GM12892 (cell line): ENCODE measurements at regions not wholly inside any gene's neighbourhood (a gene's known extent, or its start where the extent isn't known, plus 50 kb on each side); places are given as distances from the start of the nearest gene placed in this dataset.

Experiments used
- DNase-seq: peaks from one replicate; pipeline ENCODE4 v3.0.0; 2011; ENCODE audit not compliant: insufficient read length
- FAIRE-seq: peaks from 2 replicates; lab custom pipeline; 2011; peaks lifted over from hg19 to GRCh38; lab: Jason Lieb, UNC
- POLR2A ChIP-seq: IDR thresholded peaks from 2 replicates; pipeline ENCODE4 v1.6.1; 2011; ENCODE audit warnings: low read depth, low read length, control low read depth
- POLR2AphosphoS5 ChIP-seq: IDR thresholded peaks from 2 replicates; pipeline ENCODE4 v1.6.1; 2011; ENCODE audit warnings: low read depth, low read length, control low read depth
- TAF1 ChIP-seq: IDR thresholded peaks from 2 replicates; pipeline ENCODE4 v1.6.1; 2011; ENCODE audit warnings: low read depth, mild to moderate bottlenecking, control low read depth, low read length, borderline replicate concordance

DNA sequence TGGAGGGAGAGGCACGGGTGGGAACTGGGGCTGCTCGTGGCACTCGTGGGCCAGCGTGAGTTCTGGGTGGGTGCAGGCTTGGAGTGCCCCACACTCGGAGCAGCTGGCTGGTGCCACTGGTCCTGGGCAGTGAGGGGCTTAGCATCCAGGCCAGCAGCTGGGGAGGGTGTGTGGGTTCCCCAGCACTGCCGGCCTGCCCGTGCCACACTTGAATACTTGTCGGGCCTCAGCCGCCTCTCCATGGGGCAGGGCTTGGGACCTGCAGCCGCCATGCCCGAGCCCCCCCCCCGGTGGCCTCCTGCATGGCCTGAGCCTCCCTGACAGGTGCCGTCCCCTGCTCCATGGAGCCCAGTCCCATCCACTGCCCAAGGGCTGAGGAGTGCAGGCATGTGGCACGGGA is 207.2 kb downstream of the CD109 start:
- FAIRE-seq (no peak), DNase-seq (no peak)
- TF ChIP-seq TAF1 (no peak), POLR2A (no peak), POLR2AphosphoS5 (no peak)

GRCh38 chr6:73901986-73902385 is 206.0 kb downstream of the CD109 start:
- FAIRE-seq (no peak), DNase-seq (no peak)
- no peak for TF ChIP-seq POLR2A
- TF ChIP-seq TAF1: no peak
- no peak for TF ChIP-seq POLR2AphosphoS5

- FAIRE-seq: no peak
- no peak for TF ChIP-seq POLR2A
- TF ChIP-seq TAF1: no peak
- no peak for TF ChIP-seq POLR2AphosphoS5
- DNase-seq: no peak
Observed at GRCh38 chr6:73901311-73901710, 205.3 kb downstream of the CD109 start.

GRCh38 chr6:73898599-73898998 is 202.6 kb downstream of the CD109 start:
- DNase-seq (no peak), FAIRE-seq (no peak)
- no peak for TF ChIP-seq POLR2AphosphoS5
- TF ChIP-seq POLR2A: no peak
- TF ChIP-seq TAF1: no peak

GRCh38 chr6:73893696-73894095 is 197.7 kb downstream of the CD109 start:
- FAIRE-seq: no peak
- TF ChIP-seq POLR2A (no peak), TAF1 (no peak), POLR2AphosphoS5 (no peak)
- DNase-seq: no peak

DNA sequence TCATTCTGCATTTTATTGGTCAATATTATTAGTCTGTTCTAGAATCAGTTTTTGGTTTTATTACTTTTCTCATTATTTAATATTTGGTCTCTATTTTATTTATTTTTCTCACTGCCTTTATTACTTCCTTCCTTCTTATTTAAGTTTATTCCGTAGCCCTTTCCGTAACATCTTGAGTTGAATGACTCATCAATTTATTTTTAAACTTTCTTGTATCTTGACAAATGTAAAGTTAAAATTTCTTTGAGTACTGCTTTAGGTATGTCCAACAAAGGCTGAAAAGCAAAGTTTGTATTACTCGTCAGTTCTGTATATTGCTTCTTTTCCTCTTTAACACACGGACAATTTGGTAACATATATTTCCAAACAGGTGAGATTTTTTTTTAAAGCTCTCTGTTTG is 192.0 kb downstream of the CD109 start:
- TF ChIP-seq TAF1 (no peak), POLR2AphosphoS5 (no peak), POLR2A (no peak)
- no peak for DNase-seq
- FAIRE-seq: no peak

DNA sequence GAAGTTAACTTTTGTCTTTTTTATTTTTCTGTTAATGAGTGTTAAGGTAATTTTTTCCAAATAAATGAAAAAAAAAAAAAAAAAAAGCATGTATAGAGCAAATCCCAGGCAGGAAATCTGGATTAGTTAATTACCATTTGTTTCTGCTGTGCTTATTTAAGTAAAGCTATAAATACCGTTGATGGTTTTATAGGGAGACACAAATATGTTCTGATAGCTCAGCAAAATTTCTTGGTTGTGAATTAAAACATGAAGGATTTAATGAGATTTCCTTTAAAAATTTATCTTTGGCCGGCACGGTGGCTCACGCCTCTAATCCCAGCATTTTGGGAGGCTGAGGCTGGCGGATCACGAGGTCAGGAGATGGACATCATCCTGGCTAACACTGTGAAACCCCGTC is 189.4 kb downstream of the CD109 start:
- FAIRE-seq (no peak), DNase-seq (no peak)
- TF ChIP-seq TAF1 (no peak), POLR2A (no peak), POLR2AphosphoS5 (no peak)

DNA sequence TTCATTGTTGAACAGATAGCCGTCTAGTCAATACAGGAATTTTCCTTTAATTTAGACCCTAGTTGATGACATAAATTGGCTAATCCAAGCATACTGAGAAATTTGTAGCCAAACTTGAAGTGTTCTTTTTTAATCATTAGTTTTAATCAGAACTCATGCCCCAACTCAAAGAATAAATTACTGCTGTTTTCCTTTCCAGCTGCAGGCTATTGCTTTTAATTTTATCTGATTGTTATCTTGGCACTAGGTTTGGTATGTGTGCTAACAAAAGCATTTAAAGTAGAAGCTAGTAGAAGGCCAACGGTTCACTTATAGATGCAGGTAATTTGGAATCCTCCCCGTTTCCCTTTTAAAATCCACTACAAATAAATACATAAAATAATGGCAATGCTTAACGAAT is 188.5 kb downstream of the CD109 start:
- FAIRE-seq (no peak), DNase-seq (no peak)
- TF ChIP-seq POLR2AphosphoS5 (no peak), POLR2A (no peak), TAF1 (no peak)

DNA sequence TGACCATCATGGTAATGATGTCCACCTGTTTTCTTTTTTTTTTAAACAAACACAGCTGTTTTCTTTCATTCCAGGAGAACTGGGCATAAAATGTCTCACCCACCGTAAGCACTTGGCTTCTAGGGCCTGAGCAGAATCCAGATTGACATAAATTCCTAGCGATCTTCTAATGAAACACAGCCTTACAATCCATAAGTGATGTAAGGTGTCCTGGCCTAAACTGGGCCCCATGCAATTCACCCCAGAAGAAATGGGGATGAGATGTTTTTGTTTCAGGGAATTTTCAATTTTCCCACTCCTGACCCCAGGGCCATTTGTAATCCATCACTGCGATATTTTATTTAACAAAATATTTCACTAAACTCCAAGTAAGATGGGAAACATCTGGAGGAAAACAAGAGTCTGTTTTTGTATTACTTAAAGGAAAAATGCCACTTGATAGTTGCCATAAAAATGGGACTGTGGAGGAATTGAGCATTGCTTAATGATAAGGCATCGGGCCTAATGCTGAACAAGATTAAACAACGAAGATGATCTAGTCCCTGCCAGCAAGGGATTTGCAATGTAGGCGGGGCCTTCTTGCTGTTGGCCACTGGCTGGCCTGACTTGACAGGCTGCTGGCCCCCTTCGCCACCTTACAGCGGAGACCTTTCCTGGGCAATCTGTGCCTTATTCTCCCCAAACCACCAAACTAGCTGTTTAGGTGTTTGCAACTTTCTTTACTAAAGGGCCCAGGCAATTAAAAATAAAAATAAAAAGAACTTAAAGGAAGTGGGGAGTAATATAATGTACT is 183.7 kb downstream of the CD109 start:
- TF ChIP-seq POLR2A (no peak), POLR2AphosphoS5 (no peak), TAF1 (no peak)
- FAIRE-seq: no peak
- no peak for DNase-seq

GRCh38 chr6:73878403-73878802 is 182.4 kb downstream of the CD109 start:
- FAIRE-seq: no peak
- TF ChIP-seq TAF1 (no peak), POLR2A (no peak), POLR2AphosphoS5 (no peak)
- no peak for DNase-seq
